Lung (tissue), 11 donors: ENCODE measurements at regions not wholly inside any gene's neighbourhood (a gene's known extent, or its start where the extent isn't known, plus 50 kb on each side); places are given as distances from the start of the nearest gene placed in this dataset.

Experiments
- ATAC-seq: fragments of 200-7000 bp; cut with Tn5 transposase; one replicate; pipeline ENCODE4 v1.9.1; 2020; ENCODE audit warnings: moderate number of reproducible peaks; ENCODE audit not compliant: insufficient read depth, low FRiP score
- DNase-seq, 3 donors: peaks; one replicate each; pipeline ENCODE4 v3.0.0-alpha.2; 2013 to 2017
- H3K27ac ChIP-seq, 2 donors: one replicate each; pipeline ENCODE4 v1.5.1; 2013; ENCODE audit warnings: mild to moderate bottlenecking in 2 of 2, moderate library complexity in 2 of 2, control low read depth in 1 of 2, inconsistent platforms in 1 of 2, low read depth in 1 of 2, low read length in 1 of 2
- H3K27me3 ChIP-seq, 3 donors: one replicate each; pipeline ENCODE4 v1.5.1; 2013; ENCODE audit warnings: low read length in 2 of 3; ENCODE audit not compliant: control insufficient read depth in 3 of 3, insufficient read depth in 3 of 3
- H3K36me3 ChIP-seq, 4 donors: one replicate each; pipeline ENCODE4 v1.5.1; 2013; ENCODE audit warnings: low read length in 4 of 4, mild to moderate bottlenecking in 1 of 4, moderate library complexity in 1 of 4; ENCODE audit not compliant: control insufficient read depth in 4 of 4, insufficient read depth in 4 of 4
- H3K4me1 ChIP-seq, 5 donors: one replicate each; pipeline ENCODE4 v1.5.1; 2013; ENCODE audit warnings: low read length in 5 of 5, mild to moderate bottlenecking in 2 of 5, moderate library complexity in 1 of 5; ENCODE audit not compliant: control insufficient read depth in 5 of 5, insufficient read depth in 5 of 5
- H3K4me3 ChIP-seq: one replicate; pipeline ENCODE4 v1.5.1; 2013; ENCODE audit warnings: mild to moderate bottlenecking, control low read depth, moderate library complexity
- H3K9ac ChIP-seq, 2 donors: one replicate each; pipeline ENCODE4 v1.5.1; 2013; ENCODE audit warnings: low read length in 2 of 2, control low read depth in 1 of 2; ENCODE audit not compliant: insufficient read depth in 1 of 2
- H3K9me3 ChIP-seq, 4 donors: one replicate each; pipeline ENCODE4 v1.5.1; 2013; ENCODE audit warnings: low read length in 3 of 4, mild to moderate bottlenecking in 1 of 4, moderate library complexity in 1 of 4; ENCODE audit not compliant: control insufficient read depth in 4 of 4, insufficient read depth in 3 of 4
- CTCF ChIP-seq: IDR thresholded peaks from 2 replicates; pipeline ENCODE4 v1.5.1; 2012; ENCODE audit warnings: mild to moderate bottlenecking; ENCODE audit errors: control extremely low read depth, extremely low read depth
- WGBS, 2 donors: extraction: QIAGEN DNeasy Blood & Tissue Kit; methylation state at CpG; one replicate each; pipeline ENCODE4 v1.1.7; 2013; 5-methylcytosine and 5-hydroxymethylcytosine counted together
- donor health status: control.
- donor health status: control.
- donor health status: Bipolar disorder and iron deficiency.
- donor health status: healthy.
- donor health status: DM: yes; HTN: yes; CAD: no.

- no peak for TF ChIP-seq CTCF
- 91 to 96% methylated on average over 3 of the region's 3 CpGs for WGBS, 2 donors
Measured at GRCh38 chr4:20085156-20085555, 166.5 kb upstream of the SLIT2 start.

GRCh38 chr4:20084488-20084887 lies 167.2 kb upstream of the SLIT2 start:
- no peaks in the 10 kb centered on the region for H3K27me3 ChIP-seq
- no peaks in the 10 kb centered on the region for H3K36me3 ChIP-seq
- peaks cover 0 to 6% (median 0%) of the 10 kb centered on the region in 5 donors for H3K4me1 ChIP-seq
- H3K4me3 ChIP-seq, result no peak overlapping the region
- H3K9ac ChIP-seq, result no peak overlapping the region
- TF ChIP-seq CTCF, result no peak
- no peak for ATAC-seq
- no peak overlapping the region for H3K27ac ChIP-seq
- DNase-seq, result no peak
- H3K9me3 ChIP-seq, result no peaks in the 10 kb centered on the region

More at GRCh38 chr4:20085156-20085555, 166.5 kb upstream of the SLIT2 start:
- H3K9ac ChIP-seq, result no peak overlapping the region
- H3K36me3 ChIP-seq, result no peaks in the 10 kb centered on the region
- no peaks in the 10 kb centered on the region for H3K9me3 ChIP-seq
- no peaks in the 10 kb centered on the region for H3K27me3 ChIP-seq
- DNase-seq, result no peak
- no peak overlapping the region for H3K4me3 ChIP-seq
- peaks cover 0 to 6% (median 0%) of the 10 kb centered on the region in 5 donors for H3K4me1 ChIP-seq
- ATAC-seq, result no peak
- H3K27ac ChIP-seq, result no peak overlapping the region

- H3K36me3 ChIP-seq, result no peaks in the 10 kb centered on the region
- no peaks in the 10 kb centered on the region for H3K9me3 ChIP-seq
- no peak for ATAC-seq
- no peak for TF ChIP-seq CTCF
- no peaks in the 10 kb centered on the region for H3K27me3 ChIP-seq
- H3K4me3 ChIP-seq, result no peak overlapping the region
- H3K27ac ChIP-seq, result no peak overlapping the region
- H3K9ac ChIP-seq, result no peak overlapping the region
- no peak for DNase-seq
- H3K4me1 ChIP-seq, result peaks cover 0 to 4% (median 0%) of the 10 kb centered on the region in 5 donors
- 88 to 90% methylated on average over 5 of the region's 5 CpGs for WGBS, 2 donors
Measured at GRCh38 chr4:20078644-20079043, 173.1 kb upstream of the SLIT2 start.

- H3K4me1 ChIP-seq, result peaks cover 0 to 4% (median 0%) of the 10 kb centered on the region in 5 donors
- H3K27ac ChIP-seq, result no peak overlapping the region
- no peak overlapping the region for H3K4me3 ChIP-seq
- no peaks in the 10 kb centered on the region for H3K27me3 ChIP-seq
- no peaks in the 10 kb centered on the region for H3K9me3 ChIP-seq
- no peak overlapping the region for H3K9ac ChIP-seq
- TF ChIP-seq CTCF, result no peak
- DNase-seq, result no peak
- no peak for ATAC-seq
- H3K36me3 ChIP-seq, result no peaks in the 10 kb centered on the region
Measured at GRCh38 chr4:20075248-20075871, 176.3 kb upstream of the SLIT2 start.
